ENCODE measurements at regions not wholly inside any gene's neighbourhood (a gene's known extent, or its start where the extent isn't known, plus 50 kb on each side); places are given as distances from the start of the nearest gene placed in this dataset.

DNA sequence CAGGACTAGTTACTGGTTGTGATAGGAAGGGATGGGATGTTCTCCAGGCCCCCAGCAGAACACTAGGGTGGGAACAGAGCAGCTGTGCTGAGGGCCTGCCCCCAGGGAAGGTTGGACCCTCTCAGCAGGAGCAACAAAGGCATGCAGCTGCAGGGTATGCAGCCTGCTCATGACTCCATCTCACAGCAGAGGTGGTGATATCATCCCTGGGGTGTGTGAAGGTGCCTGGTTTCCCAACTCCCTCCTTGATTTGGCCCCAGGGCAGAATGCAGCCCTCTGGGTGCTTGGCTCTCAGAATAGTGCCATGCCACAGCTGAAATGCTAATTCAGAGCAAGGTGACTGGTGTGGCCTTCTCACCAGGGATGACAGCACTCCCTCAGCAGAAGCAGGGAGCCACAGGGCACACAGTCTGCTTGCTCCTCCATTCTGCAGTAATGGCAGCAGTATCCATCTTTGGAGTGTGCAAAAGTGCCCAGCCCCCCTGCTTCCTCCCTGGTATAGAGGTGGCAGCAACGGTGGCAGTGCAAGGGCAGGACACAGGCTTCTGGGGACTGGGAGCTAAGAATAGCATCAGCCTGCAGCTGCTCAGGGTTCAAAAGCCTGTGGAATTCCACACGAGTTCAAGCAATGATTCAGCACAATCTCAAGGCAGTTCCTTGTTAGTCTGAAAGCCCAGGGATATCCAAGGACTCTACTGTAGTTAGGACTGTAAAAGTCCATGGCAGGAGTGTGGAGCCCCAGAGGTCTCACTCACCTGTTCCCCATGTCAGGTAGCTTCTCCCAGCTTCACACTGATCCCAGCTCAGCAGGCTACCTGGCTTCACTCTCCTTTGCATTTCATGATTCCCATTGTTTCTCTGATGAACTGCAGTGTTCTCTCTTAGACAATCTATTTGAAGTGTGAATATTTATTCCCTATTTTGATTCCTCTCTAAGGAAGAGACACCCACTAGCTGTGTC, 298.1 kb upstream of the FOXG1 start:
- no peak for DNase-seq (ENCODE audit: low spot score)

DNA sequence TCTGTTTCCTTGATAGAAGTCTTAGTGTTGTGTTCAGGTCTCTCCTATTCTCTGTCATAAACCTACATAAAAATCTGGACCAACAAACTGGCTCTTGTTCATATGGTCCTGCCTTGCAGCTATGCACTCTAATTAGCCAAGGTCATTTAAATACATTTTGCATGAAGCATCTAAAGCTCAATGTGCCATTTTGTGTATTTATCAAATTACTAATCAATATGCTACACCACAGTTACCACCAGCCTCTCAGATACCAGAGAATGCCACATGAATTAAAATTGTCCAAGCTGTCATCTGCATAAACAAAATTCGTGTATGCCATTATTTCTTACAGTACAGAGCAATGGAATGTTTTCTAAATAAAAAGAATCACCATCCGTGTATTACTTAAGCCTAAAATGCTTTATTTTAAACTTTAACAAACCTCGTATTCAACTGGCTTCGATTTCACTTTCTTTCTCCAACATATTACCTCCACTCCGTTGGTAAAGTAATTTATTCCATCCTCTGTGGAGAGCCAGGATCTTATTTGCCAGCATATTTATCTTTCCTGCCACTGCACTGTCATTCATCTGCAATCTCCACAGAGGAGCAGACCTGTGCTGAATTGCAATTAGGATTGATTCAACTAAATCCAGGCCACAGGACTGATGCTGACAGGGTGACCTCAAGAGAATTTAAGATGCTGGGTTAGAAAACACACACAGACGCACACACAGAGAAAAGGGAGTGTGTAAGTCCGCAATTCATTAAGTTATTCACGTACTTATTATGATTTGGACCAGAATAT, 284.1 kb upstream of the FOXG1 start:
- DNase-seq (ENCODE audit: low spot score), result no peak

DNA sequence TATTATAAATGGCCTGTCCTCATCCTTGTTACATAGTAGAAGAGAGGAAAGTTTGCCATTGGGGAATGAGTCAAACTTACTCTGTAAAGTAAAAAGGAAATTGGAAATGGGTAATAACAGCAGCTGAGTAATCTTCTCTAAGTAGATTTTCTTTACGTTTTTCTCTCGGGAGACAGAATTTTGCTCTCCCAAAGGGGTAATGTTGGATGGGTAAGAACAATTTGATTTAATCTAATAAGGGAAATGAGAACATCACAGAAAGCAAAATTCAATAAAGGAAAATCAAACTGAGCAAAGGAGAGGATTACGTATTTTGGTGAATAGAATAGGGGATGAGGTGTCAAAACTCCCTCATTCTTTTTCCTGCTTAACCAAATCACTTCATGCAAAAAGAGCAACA, 283.1 kb upstream of the FOXG1 start:
- no peak for DNase-seq (ENCODE audit: low spot score)

DNA sequence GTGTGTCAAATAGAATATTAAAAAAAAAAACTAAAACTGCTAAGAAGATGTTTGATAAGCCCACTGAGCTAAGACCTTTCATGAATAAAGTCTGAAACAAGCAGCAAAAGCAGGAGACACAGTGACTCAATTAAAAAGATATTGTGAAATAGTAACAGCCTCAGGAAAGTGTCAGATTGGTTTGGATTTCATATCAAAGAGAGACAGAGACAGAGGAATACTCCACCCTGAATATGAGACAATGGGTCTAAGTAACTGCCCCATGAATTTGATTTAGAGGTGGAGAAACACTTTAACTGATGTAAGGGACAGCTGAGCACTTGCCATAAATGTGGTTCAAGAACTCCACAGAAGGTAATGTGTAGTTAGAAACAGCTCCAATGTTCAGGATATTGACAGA, 277.9 kb upstream of the FOXG1 start:
- DNase-seq (ENCODE audit: low spot score), result no peak

DNA sequence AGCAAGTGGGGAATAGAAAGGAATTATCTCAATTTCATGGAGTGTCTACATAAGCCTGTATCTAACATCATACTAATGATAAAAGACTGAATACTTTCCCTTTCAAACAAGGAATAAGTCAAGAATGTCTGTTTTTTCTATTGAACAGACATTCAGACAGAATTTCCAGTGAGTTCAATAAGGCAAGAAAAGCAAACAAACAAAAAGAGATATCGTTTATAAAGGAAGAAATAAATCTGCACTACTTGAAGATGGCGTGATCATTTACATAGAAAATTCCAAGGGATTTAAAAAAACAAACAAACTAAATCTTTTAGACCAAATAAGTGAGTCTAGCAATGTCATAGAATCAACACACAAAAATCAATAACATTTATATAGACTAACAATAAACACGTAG, 273.1 kb upstream of the FOXG1 start:
- no peak for DNase-seq (ENCODE audit: low spot score)

DNA sequence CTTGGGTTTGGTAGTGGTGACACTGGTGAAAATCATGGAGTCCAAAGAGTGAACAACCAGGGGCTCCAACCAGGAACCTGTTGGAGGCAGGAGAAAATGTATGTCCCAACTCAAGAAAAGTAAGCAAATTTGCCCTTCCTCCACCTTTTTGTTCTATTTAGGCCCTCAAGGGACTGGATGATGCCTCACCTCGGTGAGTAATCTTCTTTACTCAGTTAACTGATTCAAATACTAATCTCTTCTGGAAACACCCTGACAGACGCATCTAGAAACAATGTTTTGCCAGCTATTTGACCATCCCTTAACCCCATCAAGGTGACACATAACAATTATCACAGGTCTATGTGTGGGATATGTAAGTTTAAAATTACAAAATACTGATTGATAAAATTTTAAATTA, 272.4 kb upstream of the FOXG1 start:
- DNase-seq (ENCODE audit: low spot score), result no peak

DNA sequence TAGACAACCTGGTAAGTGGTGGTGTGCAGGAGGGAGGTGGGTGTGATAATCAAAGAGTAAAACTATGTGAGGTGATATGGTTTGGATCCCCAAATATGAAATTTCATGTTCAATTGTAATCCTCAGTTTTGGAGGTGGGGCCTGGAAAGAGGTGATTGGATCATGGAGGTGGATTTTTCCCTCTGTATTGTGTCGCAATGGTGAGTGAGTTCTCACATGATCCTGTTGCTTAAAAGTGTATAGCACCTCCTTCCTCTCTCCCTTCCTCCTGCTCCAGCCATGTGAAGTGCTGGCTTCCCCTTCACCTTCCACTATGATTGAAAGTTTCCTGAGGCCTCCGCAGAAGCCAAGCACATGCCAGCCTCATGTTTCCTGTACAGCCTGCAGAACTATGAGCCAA, 270.2 kb upstream of the FOXG1 start:
- no peak for DNase-seq (ENCODE audit: low spot score)

DNA sequence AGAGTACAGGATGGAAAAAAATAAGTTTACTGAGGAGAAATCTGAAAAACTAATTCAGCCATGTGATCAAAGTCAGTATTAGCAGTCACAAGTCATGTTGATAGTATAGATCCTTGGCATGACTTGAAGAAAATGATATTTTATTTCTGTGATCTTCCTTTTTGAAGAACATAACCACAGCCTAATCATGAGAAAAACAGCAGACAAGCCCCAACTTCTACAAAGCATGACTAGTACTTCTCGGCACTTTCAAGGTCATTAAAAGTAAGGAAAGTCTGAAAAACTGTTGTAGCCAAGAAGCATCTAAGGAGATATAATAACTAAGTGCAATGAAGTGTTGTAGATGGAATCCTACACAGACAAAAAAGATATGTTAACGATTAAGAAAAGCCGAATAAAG, 264.1 kb upstream of the FOXG1 start:
- DNase-seq (ENCODE audit: low spot score), result no peak

DNA sequence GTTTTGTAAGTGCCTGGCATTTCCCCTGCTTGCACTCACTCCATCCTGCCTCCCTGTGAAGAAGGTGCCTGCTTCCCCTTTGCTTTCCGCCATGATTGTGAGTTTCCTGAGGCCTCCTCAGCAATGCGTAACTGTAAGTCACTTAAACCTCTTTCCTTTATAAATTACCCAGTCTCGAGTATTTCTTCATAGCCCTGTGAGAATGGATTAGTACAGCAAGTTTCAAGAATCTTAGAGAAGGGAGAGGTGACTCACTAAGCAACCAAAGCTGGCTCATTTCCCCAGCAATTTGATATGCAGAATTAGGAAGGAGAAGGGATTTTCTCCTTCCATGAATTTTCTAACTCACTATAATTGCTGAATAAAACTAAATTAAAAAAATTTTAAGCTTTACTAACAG, 251.0 kb upstream of the FOXG1 start:
- peak; percentile 49 for DNase-seq (ENCODE audit: low spot score)

DNA sequence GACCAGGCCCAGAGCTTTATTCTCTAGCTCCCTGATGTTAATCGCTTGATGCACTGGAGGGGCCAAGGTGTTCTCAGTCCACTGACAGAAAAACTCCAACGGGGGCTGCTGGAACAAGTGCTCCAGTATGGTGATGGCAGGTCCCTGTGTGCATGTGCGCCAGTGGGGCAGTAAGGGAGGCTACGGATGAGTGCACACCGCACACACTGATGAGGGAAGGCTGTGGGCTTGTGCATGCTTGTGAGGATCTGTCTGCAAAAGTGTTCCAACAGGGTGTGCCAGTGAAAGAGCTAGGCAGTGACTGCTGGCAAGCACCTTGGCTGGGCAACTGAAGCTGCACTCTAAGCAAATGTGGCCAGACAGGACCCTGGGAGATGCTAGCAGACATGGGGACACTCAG, 229.7 kb upstream of the FOXG1 start:
- DNase-seq (ENCODE audit: low spot score), result no peak

DNA sequence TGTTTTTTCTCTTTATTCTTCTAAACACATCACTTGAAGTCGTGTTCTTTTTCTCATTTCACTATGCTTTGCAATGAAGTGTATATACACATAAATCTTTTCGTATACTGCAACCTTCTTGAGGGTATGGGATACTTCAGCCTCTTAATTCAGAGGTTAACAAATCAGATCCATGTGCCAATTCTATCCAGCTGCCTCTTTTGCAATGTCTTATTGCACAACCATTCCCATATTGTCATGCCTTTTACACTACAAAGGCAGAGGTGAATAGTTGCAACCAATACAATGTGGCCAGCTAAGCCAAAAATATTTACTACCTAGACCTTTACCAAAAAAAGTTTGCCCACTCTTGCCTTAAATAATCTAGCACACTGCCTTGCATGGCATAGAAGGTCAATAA, 224.5 kb upstream of the FOXG1 start:
- DNase-seq (ENCODE audit: low spot score), result no peak

DNA sequence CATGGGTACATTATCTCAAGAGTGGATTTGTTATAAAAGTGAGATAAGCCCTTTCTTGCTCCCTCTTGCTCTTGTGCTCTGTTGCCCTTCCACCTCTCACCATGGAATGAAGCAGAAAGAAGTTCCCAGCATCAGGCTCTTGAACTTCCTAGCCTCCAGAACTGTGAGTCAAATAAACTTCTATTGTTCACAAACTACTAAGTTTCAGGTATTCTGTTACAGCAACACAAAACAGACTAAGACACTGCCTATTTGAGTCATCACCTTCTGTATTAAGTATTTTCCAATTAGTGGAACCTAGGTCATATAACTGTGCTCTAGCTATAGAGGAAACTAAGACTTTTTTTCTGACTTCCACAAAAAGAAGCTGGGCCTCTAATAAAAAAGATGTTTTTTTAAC, 201.2 kb upstream of the FOXG1 start:
- no peak for DNase-seq (ENCODE audit: low spot score)

DNA sequence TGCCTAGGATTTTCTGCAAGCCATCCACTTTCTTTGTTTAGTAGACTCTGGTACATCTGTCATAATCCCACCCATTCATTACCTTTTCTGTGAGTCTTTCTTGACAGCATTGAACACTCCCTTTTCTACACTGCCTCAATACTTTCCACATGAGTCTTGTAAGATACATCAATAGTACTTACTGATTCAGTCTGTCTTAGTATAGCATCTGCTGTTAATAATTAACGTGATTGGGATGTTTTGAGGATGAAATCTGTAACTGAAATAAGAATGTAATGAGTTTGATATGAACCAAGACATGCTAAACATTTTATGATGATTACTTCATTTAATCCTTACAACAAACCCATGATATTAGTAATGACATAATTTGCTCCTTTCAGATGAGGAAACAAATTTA, 196.2 kb upstream of the FOXG1 start:
- no peak for DNase-seq (ENCODE audit: low spot score)

DNA sequence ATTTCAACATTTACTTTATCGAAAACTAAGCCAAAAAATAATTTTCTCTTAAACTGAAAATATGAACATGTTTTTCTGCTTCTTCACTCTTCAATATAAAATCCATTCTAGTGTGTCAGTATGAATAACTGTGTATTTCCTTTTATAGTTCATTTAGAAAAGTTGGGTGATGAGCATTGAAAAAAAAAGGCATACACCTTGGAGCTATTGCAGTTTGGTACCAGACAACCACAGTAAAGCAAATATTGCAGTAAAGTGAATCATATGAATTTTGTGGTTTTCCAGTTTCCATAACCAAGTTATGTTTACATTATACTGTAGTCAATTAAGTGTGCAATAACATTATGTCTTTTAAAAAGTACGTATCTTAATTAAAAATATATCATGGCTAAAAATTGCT, 195.0 kb upstream of the FOXG1 start:
- DNase-seq (ENCODE audit: low spot score), result no peak

DNA sequence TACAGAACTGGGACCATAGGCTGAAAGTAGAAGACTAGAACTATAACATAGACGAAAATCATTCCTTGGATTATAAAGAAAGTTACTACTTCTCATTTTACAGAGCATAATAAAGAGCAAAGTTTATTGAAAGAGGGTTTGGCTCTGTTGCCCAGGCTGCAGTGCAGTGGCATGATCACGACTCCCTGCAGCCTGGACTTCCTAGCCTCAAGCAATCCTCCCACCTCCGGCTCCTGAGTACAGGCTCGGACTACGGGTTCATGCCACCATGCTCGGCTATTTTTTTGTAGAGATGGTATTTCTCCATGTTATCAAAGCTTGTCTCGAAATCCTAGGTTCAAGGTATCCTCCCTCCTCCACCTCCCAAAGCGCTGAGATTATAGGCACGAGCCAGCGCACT, 190.1 kb upstream of the FOXG1 start:
- DNase-seq (ENCODE audit: low spot score), result no peak

DNA sequence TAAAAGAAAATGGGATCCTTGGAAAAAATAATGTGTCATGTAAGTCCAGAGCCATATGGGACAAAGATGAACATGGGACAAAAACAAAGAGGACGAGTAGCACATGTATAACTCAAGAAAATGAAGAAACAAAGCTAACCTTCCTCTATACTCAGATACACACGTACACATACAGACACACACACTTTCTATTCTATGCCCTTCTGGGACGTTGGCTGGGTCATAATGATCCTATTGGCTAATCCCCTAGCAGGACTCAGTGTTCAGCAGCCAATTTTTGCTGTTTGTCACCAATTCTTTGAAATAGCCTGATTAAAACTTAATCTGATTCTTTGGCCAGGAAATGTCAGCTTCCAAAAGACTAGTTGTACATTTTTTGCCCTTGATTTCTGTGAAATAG, 189.4 kb upstream of the FOXG1 start:
- DNase-seq (ENCODE audit: low spot score), result no peak

DNA sequence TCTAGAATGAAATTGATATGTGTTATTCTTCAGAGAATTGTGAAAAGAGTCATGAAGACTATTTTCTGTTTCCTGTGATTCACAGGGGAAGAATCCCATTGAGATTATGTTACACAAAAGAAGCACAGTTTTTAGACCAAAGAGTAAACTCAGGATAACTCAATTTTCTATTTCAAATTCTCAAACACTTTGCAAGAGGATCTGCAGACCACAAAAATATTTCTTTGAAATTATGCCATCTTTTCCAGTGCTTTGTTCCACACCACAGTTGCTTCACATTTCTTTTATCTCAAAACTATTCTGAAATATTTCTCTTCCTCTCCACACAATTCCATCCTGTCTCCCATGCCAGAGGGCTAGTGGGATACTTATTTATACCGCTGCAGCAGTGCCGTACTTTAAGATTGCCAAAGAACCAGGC, 188.9 kb upstream of the FOXG1 start:
- DNase-seq (ENCODE audit: low spot score), result peak; percentile 28

DNA sequence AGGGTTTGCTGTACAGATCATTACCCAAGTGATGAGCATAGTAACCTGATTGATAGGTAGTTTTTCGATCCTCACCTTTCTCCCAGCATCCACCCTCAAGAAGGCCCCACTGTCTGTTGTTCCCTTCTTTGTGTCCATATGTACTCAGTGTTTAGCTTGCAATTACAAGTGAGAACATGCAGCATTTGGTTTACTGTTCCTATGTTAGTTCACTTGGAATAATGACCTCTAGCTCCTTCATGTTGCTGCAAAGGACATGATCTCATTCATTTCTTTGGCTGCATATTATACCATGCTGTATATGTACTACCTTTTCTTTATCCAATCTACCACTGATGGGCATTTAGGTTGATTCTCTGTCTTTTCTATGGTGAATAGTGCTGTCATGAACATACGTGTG, 181.6 kb upstream of the FOXG1 start:
- DNase-seq (ENCODE audit: low spot score), result no peak

DNA sequence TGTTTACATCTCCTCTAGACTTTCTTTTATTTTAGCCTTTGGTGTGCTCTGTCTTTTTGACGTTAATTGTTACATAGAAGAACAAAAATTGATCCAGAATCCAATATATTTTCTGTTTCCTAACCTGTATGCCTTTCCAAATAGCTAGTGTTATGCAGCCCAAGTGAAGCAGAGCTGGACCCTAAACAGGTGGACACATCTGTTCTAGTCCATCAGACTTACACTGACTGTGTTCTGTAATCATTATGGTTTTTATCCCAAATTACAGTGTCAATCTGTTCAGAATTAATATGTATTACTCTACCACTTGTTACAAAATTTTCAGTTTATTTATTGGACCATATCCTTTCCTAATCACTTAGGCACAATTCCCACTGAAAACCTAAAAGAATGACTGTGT, 176.8 kb upstream of the FOXG1 start:
- no peak for DNase-seq (ENCODE audit: low spot score)

DNA sequence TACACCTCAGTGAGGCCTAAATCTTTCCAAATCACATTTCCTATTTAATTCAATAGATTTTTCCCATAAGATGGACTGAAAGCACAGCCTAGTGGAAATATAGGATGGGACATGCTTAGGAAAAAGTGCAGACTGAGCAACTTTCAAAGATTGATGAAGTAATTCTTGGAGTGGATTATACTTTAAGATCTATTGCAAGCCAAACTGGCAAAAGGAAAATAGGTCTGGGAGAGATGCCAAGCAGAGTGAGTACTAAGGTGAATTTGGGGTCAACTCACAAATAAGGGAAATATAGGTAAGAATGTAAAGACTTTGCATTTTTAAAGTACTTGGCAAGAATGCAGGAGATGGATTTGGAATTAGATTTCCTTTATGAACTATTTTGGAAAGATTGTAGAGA, 170.2 kb upstream of the FOXG1 start:
- no peak for DNase-seq (ENCODE audit: low spot score)

DNA sequence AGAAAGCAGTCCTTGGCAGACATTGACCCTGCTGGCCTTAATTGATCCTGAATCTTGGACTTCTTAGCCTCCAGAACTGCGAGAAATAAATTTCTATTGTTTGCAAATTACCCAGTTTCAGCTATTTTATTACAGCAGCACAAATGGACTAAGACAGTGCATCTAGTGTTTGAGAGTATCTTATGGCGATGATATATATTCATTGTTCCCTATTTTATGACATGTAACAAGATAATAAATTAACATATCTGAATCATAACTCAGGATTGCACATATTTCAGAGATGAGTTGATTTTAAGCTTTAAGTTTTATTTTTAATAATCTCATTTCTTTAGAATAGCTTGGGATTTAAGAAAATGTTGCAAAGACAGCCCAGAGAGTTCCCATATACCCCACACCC, 167.4 kb upstream of the FOXG1 start:
- no peak for DNase-seq (ENCODE audit: low spot score)

DNA sequence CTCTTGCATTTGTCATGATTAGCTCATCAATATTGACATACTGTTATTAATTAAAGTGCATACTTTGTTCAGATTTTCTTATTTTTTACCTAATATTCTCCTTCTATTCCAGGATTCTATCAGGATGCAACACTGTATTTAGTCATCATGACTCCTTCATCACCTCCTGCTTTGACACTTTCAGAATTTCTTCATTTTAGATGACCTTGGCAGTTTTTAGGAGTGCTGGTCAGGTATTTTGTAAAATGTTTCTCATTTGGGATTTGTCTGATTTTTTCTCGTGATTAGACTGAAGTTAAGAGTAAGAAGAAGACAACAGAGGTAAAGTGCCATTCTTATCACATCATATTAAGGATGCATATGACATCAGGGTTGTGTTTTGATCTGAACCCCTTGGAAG, 167.0 kb upstream of the FOXG1 start:
- DNase-seq (ENCODE audit: low spot score), result no peak

DNA sequence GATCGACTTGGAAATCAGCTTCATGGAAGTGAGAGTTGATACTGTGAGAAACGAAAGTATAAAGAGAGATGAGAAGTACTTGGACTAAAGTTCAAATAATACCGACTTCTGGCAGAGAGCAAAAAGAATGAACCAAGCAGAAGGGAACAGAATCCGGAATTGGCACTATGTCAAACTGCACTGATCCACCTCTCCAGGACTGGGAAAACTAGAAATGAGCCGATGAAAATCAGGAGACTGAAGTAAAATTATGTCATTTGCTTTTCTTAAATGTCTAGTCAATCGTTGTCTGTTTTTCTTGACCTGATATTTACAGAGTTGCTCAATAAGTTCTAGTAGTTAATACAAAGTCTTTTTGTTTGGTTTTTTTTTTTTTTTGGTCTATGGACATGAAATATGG, 163.0 kb upstream of the FOXG1 start:
- no peak for DNase-seq (ENCODE audit: low spot score)
